ENCODE measurements at regions not wholly inside any gene's neighbourhood (a gene's known extent, or its start where the extent isn't known, plus 50 kb on each side); places are given as distances from the start of the nearest gene placed in this dataset.

- Histone ChIP-seq H3K4me3 (no peak overlapping the region), H3K36me3 (ENCODE audit: insufficient read depth, low read length) (no peaks in the 10 kb centered on the region), H3K9ac (ENCODE audit: insufficient read length) (no peak overlapping the region), H3K9me3 (ENCODE audit: low read depth, low read length) (no peaks in the 10 kb centered on the region), H3K27ac (no peak overlapping the region)
- no peak for DNase-seq (ENCODE audit: low read depth, low spot score)
- TF ChIP-seq EZH2 (IDR thresholded peaks at IDR 0.05) (no peak), POLR2AphosphoS5 (IDR thresholded peaks at IDR 0.05; ENCODE audit: borderline replicate concordance, low read depth, low read length) (no peak), FOXP2 (optimal IDR thresholded peaks at IDR 0.05; ENCODE audit: control extremely low read depth, extremely low read length, insufficient read depth) (no peak)
Observed at GRCh38 chr5:87940775-87941174, 327.9 kb downstream of the TMEM161B start.

GRCh38 chr5:87936667-87937066 is 332.0 kb downstream of the TMEM161B start:
- H3K27ac ChIP-seq, result no peak overlapping the region
- no peak for DNase-seq (ENCODE audit: low read depth, low spot score)
- no peak for TF ChIP-seq POLR2AphosphoS5 (IDR thresholded peaks at IDR 0.05; ENCODE audit: borderline replicate concordance, low read depth, low read length)
- no peak for TF ChIP-seq EZH2 (IDR thresholded peaks at IDR 0.05)
- TF ChIP-seq FOXP2 (optimal IDR thresholded peaks at IDR 0.05; ENCODE audit: control extremely low read depth, extremely low read length, insufficient read depth), result no peak
- H3K4me3 ChIP-seq, result no peak overlapping the region
- H3K9me3 ChIP-seq (ENCODE audit: low read depth, low read length), result no peaks in the 10 kb centered on the region
- no peaks in the 10 kb centered on the region for H3K36me3 ChIP-seq (ENCODE audit: insufficient read depth, low read length)
- no peak overlapping the region for H3K9ac ChIP-seq (ENCODE audit: insufficient read length)

- DNase-seq (ENCODE audit: low read depth, low spot score), result no peak
- no peak overlapping the region for H3K9ac ChIP-seq (ENCODE audit: insufficient read length)
- H3K9me3 ChIP-seq (ENCODE audit: low read depth, low read length), result no peaks in the 10 kb centered on the region
- no peak overlapping the region for H3K27ac ChIP-seq
- no peak overlapping the region for H3K4me3 ChIP-seq
- no peaks in the 10 kb centered on the region for H3K36me3 ChIP-seq (ENCODE audit: insufficient read depth, low read length)
- TF ChIP-seq FOXP2 (optimal IDR thresholded peaks at IDR 0.05; ENCODE audit: control extremely low read depth, extremely low read length, insufficient read depth), result no peak
- TF ChIP-seq EZH2 (IDR thresholded peaks at IDR 0.05), result no peak
- TF ChIP-seq POLR2AphosphoS5 (IDR thresholded peaks at IDR 0.05; ENCODE audit: borderline replicate concordance, low read depth, low read length), result no peak
Observed at GRCh38 chr5:87924436-87924835, 344.2 kb downstream of the TMEM161B start.

- TF ChIP-seq EZH2 (IDR thresholded peaks at IDR 0.05), result no peak
- TF ChIP-seq POLR2AphosphoS5 (IDR thresholded peaks at IDR 0.05; ENCODE audit: borderline replicate concordance, low read depth, low read length), result no peak
- no peak for TF ChIP-seq FOXP2 (optimal IDR thresholded peaks at IDR 0.05; ENCODE audit: control extremely low read depth, extremely low read length, insufficient read depth)
- Histone ChIP-seq H3K9ac (ENCODE audit: insufficient read length) (no peak overlapping the region), H3K27ac (no peak overlapping the region), H3K36me3 (ENCODE audit: insufficient read depth, low read length) (no peaks in the 10 kb centered on the region), H3K9me3 (ENCODE audit: low read depth, low read length) (no peaks in the 10 kb centered on the region), H3K4me3 (no peak overlapping the region)
- no peak for DNase-seq (ENCODE audit: low read depth, low spot score)
Observed at GRCh38 chr5:87916320-87916719, 352.3 kb downstream of the TMEM161B start.

DNA sequence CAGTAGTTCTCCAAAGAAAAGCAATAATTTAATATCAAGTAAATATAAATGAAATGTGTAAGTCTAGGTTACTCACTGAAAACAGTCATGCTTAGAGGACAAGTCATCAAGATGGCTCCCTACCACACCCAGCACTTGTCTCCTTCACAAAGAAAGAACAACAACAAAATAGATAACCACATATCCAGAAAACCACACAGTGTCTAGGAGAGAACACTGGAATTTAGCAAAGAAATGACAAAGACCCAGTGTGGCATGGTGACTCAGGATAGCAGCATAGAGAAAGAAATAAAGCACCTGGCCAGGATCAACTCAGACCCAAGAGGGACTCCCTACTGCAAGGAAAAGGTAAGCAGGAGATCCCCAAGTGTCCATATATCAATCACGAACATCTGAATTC is 356.2 kb downstream of the TMEM161B start:
- H3K4me3 ChIP-seq, result no peak overlapping the region
- H3K9me3 ChIP-seq (ENCODE audit: low read depth, low read length), result no peaks in the 10 kb centered on the region
- no peak for DNase-seq (ENCODE audit: low read depth, low spot score)
- no peak overlapping the region for H3K27ac ChIP-seq
- no peaks in the 10 kb centered on the region for H3K36me3 ChIP-seq (ENCODE audit: insufficient read depth, low read length)
- no peak overlapping the region for H3K9ac ChIP-seq (ENCODE audit: insufficient read length)
- TF ChIP-seq FOXP2 (optimal IDR thresholded peaks at IDR 0.05; ENCODE audit: control extremely low read depth, extremely low read length, insufficient read depth), result no peak
- TF ChIP-seq EZH2 (IDR thresholded peaks at IDR 0.05), result no peak
- TF ChIP-seq POLR2AphosphoS5 (IDR thresholded peaks at IDR 0.05; ENCODE audit: borderline replicate concordance, low read depth, low read length), result no peak

DNA sequence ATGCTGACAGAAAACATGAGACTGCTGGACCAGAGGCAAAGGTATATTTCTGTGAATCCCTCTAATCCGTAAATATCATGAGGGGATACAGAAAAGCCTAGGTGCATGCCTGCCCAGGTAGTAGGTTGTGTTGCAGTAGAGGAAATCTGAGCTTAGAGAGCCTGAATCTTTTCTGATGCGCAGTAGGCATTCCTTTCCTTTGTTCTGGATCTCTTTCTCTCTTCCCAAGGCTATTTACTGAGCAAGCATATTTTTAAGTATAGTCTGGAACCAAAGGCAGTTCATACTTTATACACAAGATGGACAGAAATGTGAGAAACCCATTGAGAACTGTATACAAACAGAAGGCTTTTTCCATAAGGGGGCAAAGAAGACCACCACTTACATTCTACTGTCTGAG is 359.3 kb downstream of the TMEM161B start:
- Histone ChIP-seq H3K9ac (ENCODE audit: insufficient read length) (no peak overlapping the region), H3K9me3 (ENCODE audit: low read depth, low read length) (no peaks in the 10 kb centered on the region), H3K36me3 (ENCODE audit: insufficient read depth, low read length) (no peaks in the 10 kb centered on the region), H3K4me3 (no peak overlapping the region), H3K27ac (no peak overlapping the region)
- TF ChIP-seq POLR2AphosphoS5 (IDR thresholded peaks at IDR 0.05; ENCODE audit: borderline replicate concordance, low read depth, low read length) (no peak), FOXP2 (optimal IDR thresholded peaks at IDR 0.05; ENCODE audit: control extremely low read depth, extremely low read length, insufficient read depth) (no peak), EZH2 (IDR thresholded peaks at IDR 0.05) (no peak)
- no peak for DNase-seq (ENCODE audit: low read depth, low spot score)

GRCh38 chr5:87906962-87907361 is 361.7 kb downstream of the TMEM161B start:
- H3K9ac ChIP-seq (ENCODE audit: insufficient read length), result no peak overlapping the region
- H3K36me3 ChIP-seq (ENCODE audit: insufficient read depth, low read length), result no peaks in the 10 kb centered on the region
- H3K9me3 ChIP-seq (ENCODE audit: low read depth, low read length), result no peaks in the 10 kb centered on the region
- TF ChIP-seq FOXP2 (optimal IDR thresholded peaks at IDR 0.05; ENCODE audit: control extremely low read depth, extremely low read length, insufficient read depth), result no peak
- no peak for TF ChIP-seq POLR2AphosphoS5 (IDR thresholded peaks at IDR 0.05; ENCODE audit: borderline replicate concordance, low read depth, low read length)
- no peak for TF ChIP-seq EZH2 (IDR thresholded peaks at IDR 0.05)
- DNase-seq (ENCODE audit: low read depth, low spot score), result no peak
- no peak overlapping the region for H3K27ac ChIP-seq
- H3K4me3 ChIP-seq, result no peak overlapping the region

DNA sequence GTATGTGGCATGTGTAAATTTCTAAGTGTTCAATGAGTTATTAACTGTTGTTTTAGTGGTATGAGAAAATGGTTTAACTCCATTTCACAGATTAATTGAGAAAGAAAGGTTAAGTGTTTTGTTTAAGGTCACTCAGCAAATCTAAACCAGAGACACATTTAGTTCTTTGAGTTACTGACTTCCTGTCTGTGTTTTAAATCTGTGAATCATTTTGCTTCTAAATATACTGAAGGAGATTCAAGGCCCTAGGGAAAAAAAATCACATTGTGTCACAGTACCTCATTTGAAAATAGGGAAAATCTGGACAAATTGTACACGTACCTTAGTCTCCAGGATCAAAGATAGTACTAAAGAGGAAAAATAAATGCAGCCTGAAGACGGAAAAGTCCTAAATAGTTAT is 368.2 kb downstream of the TMEM161B start:
- Histone ChIP-seq H3K4me3 (no peak overlapping the region), H3K9me3 (ENCODE audit: low read depth, low read length) (no peaks in the 10 kb centered on the region), H3K27ac (no peak overlapping the region), H3K9ac (ENCODE audit: insufficient read length) (no peak overlapping the region), H3K36me3 (ENCODE audit: insufficient read depth, low read length) (no peaks in the 10 kb centered on the region)
- no peak for DNase-seq (ENCODE audit: low read depth, low spot score)
- no peak for TF ChIP-seq POLR2AphosphoS5 (IDR thresholded peaks at IDR 0.05; ENCODE audit: borderline replicate concordance, low read depth, low read length)
- TF ChIP-seq EZH2 (IDR thresholded peaks at IDR 0.05), result no peak
- TF ChIP-seq FOXP2 (optimal IDR thresholded peaks at IDR 0.05; ENCODE audit: control extremely low read depth, extremely low read length, insufficient read depth), result no peak

GRCh38 chr5:87899721-87900131 is 368.9 kb downstream of the TMEM161B start:
- TF ChIP-seq POLR2AphosphoS5 (IDR thresholded peaks at IDR 0.05; ENCODE audit: borderline replicate concordance, low read depth, low read length) (no peak), FOXP2 (optimal IDR thresholded peaks at IDR 0.05; ENCODE audit: control extremely low read depth, extremely low read length, insufficient read depth) (no peak), EZH2 (IDR thresholded peaks at IDR 0.05) (no peak)
- no peak for DNase-seq (ENCODE audit: low read depth, low spot score)
- Histone ChIP-seq H3K27ac (no peak overlapping the region), H3K36me3 (ENCODE audit: insufficient read depth, low read length) (no peaks in the 10 kb centered on the region), H3K9me3 (ENCODE audit: low read depth, low read length) (no peaks in the 10 kb centered on the region), H3K9ac (ENCODE audit: insufficient read length) (no peak overlapping the region), H3K4me3 (no peak overlapping the region)
